AG04450 (cell line): ENCODE measurements at regions not wholly inside any gene's neighbourhood (a gene's known extent, or its start where the extent isn't known, plus 50 kb on each side); places are given as distances from the start of the nearest gene placed in this dataset.

Experiments
- CTCF ChIA-PET: fragments of 300-600, 350-600 bp; formaldehyde crosslinking; extraction: SDS; loops from one replicate; lab custom pipeline; 2022; ENCODE audit warnings: antibody characterized with exemption, inconsistent platforms; lab: Charles Lee
- POLR2A ChIA-PET: fragments of 350-600 bp; formaldehyde crosslinking; extraction: SDS; loops from one replicate; lab custom pipeline; 2021; ENCODE audit warnings: antibody characterized with exemption, inconsistent platforms; lab: Yijun Ruan, JAX
- DNase-seq: peaks from one replicate; pipeline ENCODE4 v3.0.0-alpha.2; 2011; ENCODE audit warnings: low read depth, low spot score
- H3K27ac ChIP-seq: one replicate; pipeline ENCODE4 v1.5.1; 2012; ENCODE audit warnings: low read depth, low read length, control low read depth
- H3K27me3 ChIP-seq: one replicate; pipeline ENCODE4 v1.6.0; 2012; ENCODE audit warnings: low read length; ENCODE audit not compliant: control insufficient read depth, insufficient read depth
- H3K4me3 ChIP-seq: 2 replicates; pipeline ENCODE4 v1.5.1; 2011; ENCODE audit warnings: mild to moderate bottlenecking, low read depth, low read length, control low read depth
- H3K9me3 ChIP-seq: 2 replicates; pipeline ENCODE4 v1.5.1; 2012; ENCODE audit warnings: low read length; ENCODE audit not compliant: control insufficient read depth, insufficient read depth
- TF ChIP-seq, protein P1 (sequence below): IDR thresholded peaks from 2 replicates; pipeline ENCODE4 v1.5.1; 2011; ENCODE audit warnings: low read depth, low read length, control low read depth, inconsistent platforms

GRCh38 chr17:13922885-13923284 lies 146.4 kb upstream of the COX10 start:
- no peak overlapping the region for H3K27ac ChIP-seq
- H3K27me3 ChIP-seq: no peaks in the 10 kb centered on the region
- DNase-seq: no peak
- H3K4me3 ChIP-seq: no peak overlapping the region
- ChIA-PET CTCF (no interaction called here), POLR2A (no interaction called here)
- no peaks in the 10 kb centered on the region for H3K9me3 ChIP-seq
- TF ChIP-seq, protein P1, sequence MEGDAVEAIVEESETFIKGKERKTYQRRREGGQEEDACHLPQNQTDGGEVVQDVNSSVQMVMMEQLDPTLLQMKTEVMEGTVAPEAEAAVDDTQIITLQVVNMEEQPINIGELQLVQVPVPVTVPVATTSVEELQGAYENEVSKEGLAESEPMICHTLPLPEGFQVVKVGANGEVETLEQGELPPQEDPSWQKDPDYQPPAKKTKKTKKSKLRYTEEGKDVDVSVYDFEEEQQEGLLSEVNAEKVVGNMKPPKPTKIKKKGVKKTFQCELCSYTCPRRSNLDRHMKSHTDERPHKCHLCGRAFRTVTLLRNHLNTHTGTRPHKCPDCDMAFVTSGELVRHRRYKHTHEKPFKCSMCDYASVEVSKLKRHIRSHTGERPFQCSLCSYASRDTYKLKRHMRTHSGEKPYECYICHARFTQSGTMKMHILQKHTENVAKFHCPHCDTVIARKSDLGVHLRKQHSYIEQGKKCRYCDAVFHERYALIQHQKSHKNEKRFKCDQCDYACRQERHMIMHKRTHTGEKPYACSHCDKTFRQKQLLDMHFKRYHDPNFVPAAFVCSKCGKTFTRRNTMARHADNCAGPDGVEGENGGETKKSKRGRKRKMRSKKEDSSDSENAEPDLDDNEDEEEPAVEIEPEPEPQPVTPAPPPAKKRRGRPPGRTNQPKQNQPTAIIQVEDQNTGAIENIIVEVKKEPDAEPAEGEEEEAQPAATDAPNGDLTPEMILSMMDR: no peak

DNA sequence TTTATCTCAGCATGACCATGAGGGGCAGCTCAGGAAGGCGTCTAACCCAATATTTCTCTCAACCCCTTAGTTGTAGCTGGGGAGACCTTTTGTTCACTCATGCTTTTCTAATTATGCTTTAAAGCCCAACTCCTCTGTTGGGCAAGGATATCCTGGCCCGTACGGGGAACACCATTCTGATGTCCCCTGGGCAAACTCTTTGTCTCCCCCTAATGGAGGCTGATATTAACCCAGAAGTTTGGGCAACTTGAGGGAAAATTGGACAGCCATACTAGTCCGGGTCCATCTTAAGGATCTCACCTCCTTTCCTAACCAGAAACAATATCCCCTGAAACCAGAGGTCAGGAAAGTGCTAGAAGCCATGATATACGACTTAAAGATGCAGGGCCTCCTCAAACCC lies 143.7 kb upstream of the COX10 start:
- H3K27ac ChIP-seq: no peak overlapping the region
- ChIA-PET POLR2A (no interaction called here), CTCF (no interaction called here)
- DNase-seq: no peak
- TF ChIP-seq, protein P1: no peak
- no peaks in the 10 kb centered on the region for H3K9me3 ChIP-seq
- no peaks in the 10 kb centered on the region for H3K27me3 ChIP-seq
- no peak overlapping the region for H3K4me3 ChIP-seq

GRCh38 chr17:13931111-13931526 lies 138.2 kb upstream of the COX10 start:
- H3K27ac ChIP-seq: no peak overlapping the region
- DNase-seq: no peak
- ChIA-PET POLR2A (no interaction called here), CTCF (interaction anchor here (0.9 kb wide), 1 partner anchor 371 kb away, joined by 3 read pairs; no protein-coding TSS in a partner anchor)
- H3K9me3 ChIP-seq: no peaks in the 10 kb centered on the region; the same call in 1 of the 2 replicates
- TF ChIP-seq, protein P1: no peak
- no peaks in the 10 kb centered on the region for H3K27me3 ChIP-seq
- H3K4me3 ChIP-seq: no peak overlapping the region

GRCh38 chr17:13931800-13932460 lies 137.4 kb upstream of the COX10 start:
- H3K4me3 ChIP-seq: no peak overlapping the region
- no peak for DNase-seq
- H3K27me3 ChIP-seq: no peaks in the 10 kb centered on the region
- POLR2A ChIA-PET: no interaction called here
- TF ChIP-seq, protein P1: no peak
- H3K9me3 ChIP-seq: no peaks in the 10 kb centered on the region; the same call in 1 of the 2 replicates
- CTCF ChIA-PET: interaction anchor here (0.9 kb wide), 1 partner anchor 370 kb away, joined by 3 read pairs; no protein-coding TSS in a partner anchor
- H3K27ac ChIP-seq: no peak overlapping the region

DNA sequence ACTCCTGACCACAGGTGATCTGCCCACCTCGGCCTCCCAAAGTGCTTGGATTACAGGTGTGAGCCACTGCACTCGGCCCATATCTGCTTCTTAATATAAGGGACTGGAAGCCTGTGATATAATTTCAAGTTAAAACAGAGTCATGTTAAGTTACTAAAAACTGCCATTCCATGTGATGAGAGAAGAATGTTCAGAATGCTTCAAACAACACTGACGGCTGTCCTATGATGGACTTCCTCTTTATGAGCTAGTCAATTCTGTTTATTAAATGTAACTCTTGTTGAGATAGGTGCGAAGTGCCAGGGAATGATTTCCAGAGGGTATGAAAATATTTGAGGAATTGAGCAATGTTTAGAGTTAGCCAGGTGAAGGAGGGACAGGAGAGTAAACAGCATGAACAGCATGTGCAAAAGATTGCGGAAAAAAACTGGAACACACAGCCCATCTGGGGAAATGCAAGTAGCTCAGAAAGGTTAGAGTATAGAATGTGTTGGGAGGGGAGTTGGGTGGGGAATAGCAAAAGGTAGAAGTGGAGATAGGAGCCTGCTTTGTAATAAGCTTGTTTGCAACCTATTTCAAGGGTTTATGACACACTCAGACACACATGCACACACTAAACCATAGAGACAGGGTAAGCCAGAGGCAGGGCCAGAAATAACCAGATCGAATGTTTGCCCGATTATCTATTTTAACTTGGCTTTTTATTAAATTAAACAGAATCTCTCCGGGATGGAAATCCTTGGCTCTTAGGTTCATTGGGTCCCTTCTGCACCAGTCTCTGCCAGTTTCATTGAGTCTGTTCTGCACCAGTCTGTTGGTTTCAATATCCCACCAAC lies 135.6 kb upstream of the COX10 start:
- POLR2A ChIA-PET: no interaction called here
- no peak overlapping the region for H3K27ac ChIP-seq
- CTCF ChIA-PET: no interaction called here
- no peak for DNase-seq
- TF ChIP-seq, protein P1: no peak
- no peak overlapping the region for H3K4me3 ChIP-seq
- H3K27me3 ChIP-seq: no peaks in the 10 kb centered on the region
- H3K9me3 ChIP-seq: no peaks in the 10 kb centered on the region; the same call in 1 of the 2 replicates
